PFSK-1 (cell line): ENCODE measurements at regions not wholly inside any gene's neighbourhood (a gene's known extent, or its start where the extent isn't known, plus 50 kb on each side); places are given as distances from the start of the nearest gene placed in this dataset.

Source experiments
- POLR2AphosphoS5 ChIP-seq: IDR thresholded peaks from 2 replicates; pipeline ENCODE4 v1.6.1; 2012; ENCODE audit warnings: low read depth, mild to moderate bottlenecking, control low read depth, low read length, moderate library complexity
- TAF1 ChIP-seq: IDR thresholded peaks from 2 replicates; pipeline ENCODE4 v1.6.1; 2012; ENCODE audit warnings: low read length, control low read depth, borderline replicate concordance; ENCODE audit not compliant: insufficient read depth

DNA sequence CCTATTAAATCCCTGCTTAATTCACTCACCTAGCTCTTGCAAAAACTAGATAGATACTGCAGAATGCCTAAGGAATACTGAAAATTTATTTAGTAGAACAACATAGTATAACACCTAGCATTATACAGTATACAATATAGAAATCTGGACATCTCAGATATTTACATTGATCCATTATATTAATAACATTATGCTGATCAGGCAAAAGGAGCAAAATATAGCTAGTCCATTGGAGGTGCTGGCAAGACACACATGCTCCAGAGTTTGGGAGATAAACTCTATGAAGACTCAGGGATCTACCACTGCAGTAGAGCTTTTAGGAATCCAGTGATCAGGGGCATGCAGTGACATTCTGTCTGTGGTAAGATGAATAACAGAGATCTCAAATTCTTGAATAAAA, 357.6 kb downstream of the TBC1D4 start:
- TF ChIP-seq POLR2AphosphoS5 (no peak), TAF1 (no peak)
